HepG2 (cell line): ENCODE measurements at regions not wholly inside any gene's neighbourhood (a gene's known extent, or its start where the extent isn't known, plus 50 kb on each side); places are given as distances from the start of the nearest gene placed in this dataset.

Experiments
- ATAD3A ChIP-seq: sonication (generic); formaldehyde crosslinking; IDR thresholded peaks from 2 replicates; pipeline ENCODE4 v1.4.0; 2020; ENCODE audit warnings: missing genetic modification reagents
- ETV5 ChIP-seq: IDR thresholded peaks from 2 replicates; pipeline ENCODE4 v1.6.1; 2018; ENCODE audit warnings: missing biosample characterization, missing genetic modification reagents, inconsistent platforms, borderline replicate concordance
- FOXA3 ChIP-seq: IDR thresholded peaks from 2 replicates; pipeline ENCODE4 v1.6.1; 2016; ENCODE audit warnings: missing genetic modification reagents, missing compliant biosample characterization
- FOXP4 ChIP-seq: sonication (generic); formaldehyde crosslinking; IDR thresholded peaks from 2 replicates; pipeline ENCODE4 v1.4.0; 2020; ENCODE audit warnings: missing genetic modification reagents
- HNF4A ChIP-seq: sonication (generic); formaldehyde crosslinking; IDR thresholded peaks from 2 replicates; pipeline ENCODE4 v1.4.0; 2020; ENCODE audit warnings: missing genetic modification reagents
- NCOA2 ChIP-seq: sonication (generic); formaldehyde crosslinking; IDR thresholded peaks from 2 replicates; pipeline ENCODE4 v1.8.0; 2022; ENCODE audit warnings: inconsistent platforms
- PHF21A ChIP-seq: sonication (generic); formaldehyde crosslinking; IDR thresholded peaks from 2 replicates; pipeline ENCODE4 v1.5.0; 2020; ENCODE audit warnings: mild to moderate bottlenecking, missing genetic modification reagents
- POGZ ChIP-seq: sonication (generic); formaldehyde crosslinking; IDR thresholded peaks from 2 replicates; pipeline ENCODE4 v1.4.0; 2020; ENCODE audit warnings: mild to moderate bottlenecking, missing genetic modification reagents
- RFX1 ChIP-seq: fragments of 450-650 bp; IDR thresholded peaks from 2 replicates; pipeline ENCODE4 v1.6.1; 2017
- SALL1 ChIP-seq: sonication (generic); formaldehyde crosslinking; IDR thresholded peaks from 2 replicates; pipeline ENCODE4 v1.8.0; 2022; ENCODE audit warnings: mild to moderate bottlenecking, missing genetic modification reagents
- SOX5 ChIP-seq: IDR thresholded peaks from 2 replicates; pipeline ENCODE4 v1.6.1; 2016; ENCODE audit warnings: borderline replicate concordance
- SRY ChIP-seq: sonication (generic); formaldehyde crosslinking; IDR thresholded peaks from 2 replicates; pipeline ENCODE4 v1.8.0; 2022; ENCODE audit warnings: mild to moderate bottlenecking, missing genetic modification reagents
- THRA ChIP-seq: sonication (generic); formaldehyde crosslinking; IDR thresholded peaks from 2 replicates; pipeline ENCODE4 v1.4.0; 2020; ENCODE audit warnings: missing genetic modification reagents, borderline replicate concordance
- ZNF331 ChIP-seq: sonication (generic); formaldehyde crosslinking; IDR thresholded peaks from 2 replicates; pipeline ENCODE4 v1.4.0; 2020; ENCODE audit warnings: missing genetic modification reagents
- ZNF367 ChIP-seq: sonication (generic); formaldehyde crosslinking; IDR thresholded peaks from 2 replicates; pipeline ENCODE4 v1.4.0; 2020; ENCODE audit warnings: missing genetic modification reagents, borderline replicate concordance
- ZNF737 ChIP-seq: sonication (generic); formaldehyde crosslinking; IDR thresholded peaks from 2 replicates; pipeline ENCODE4 v1.5.0; 2020; ENCODE audit warnings: missing genetic modification reagents, mild to moderate bottlenecking, borderline replicate concordance
- TF ChIP-seq, protein P1 (sequence below), 2 experiments: sonication (generic) in 1 of 2; formaldehyde crosslinking in 1 of 2; IDR thresholded peaks; 2 replicates each; pipeline versions ENCODE4 v1.6.1 to v1.9.0; 2014 to 2022; ENCODE audit warnings: antibody characterized with exemption in 1 of 2, borderline replicate concordance in 1 of 2, inconsistent platforms in 1 of 2, low read depth in 1 of 2, missing genetic modification reagents in 1 of 2
- TF ChIP-seq, protein P2 (sequence below): IDR thresholded peaks from 2 replicates; pipeline ENCODE4 v1.4.0; 2020; ENCODE audit warnings: mild to moderate bottlenecking, missing genetic modification reagents

DNA sequence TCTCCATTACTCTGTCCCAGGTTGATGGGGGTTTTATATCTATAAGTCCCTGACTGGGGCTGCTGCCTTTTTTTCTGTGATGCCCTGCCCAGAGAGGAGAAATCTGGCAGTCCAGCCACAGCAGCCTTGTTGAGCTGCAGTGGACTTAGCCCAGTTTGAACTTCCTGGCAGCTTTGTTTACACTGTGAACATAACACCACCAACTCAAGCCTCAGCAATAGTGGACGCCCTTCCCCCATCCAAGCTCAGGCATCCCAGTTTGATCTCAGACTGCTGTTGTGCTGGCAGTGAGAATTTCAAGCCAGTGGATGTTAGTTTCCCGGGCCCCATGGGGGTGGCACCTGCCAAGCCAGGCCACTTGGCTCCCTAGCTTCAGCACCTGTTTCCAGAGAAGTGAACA, 298.5 kb upstream of the KDM5D start (continued):
- TF ChIP-seq, protein P1, sequence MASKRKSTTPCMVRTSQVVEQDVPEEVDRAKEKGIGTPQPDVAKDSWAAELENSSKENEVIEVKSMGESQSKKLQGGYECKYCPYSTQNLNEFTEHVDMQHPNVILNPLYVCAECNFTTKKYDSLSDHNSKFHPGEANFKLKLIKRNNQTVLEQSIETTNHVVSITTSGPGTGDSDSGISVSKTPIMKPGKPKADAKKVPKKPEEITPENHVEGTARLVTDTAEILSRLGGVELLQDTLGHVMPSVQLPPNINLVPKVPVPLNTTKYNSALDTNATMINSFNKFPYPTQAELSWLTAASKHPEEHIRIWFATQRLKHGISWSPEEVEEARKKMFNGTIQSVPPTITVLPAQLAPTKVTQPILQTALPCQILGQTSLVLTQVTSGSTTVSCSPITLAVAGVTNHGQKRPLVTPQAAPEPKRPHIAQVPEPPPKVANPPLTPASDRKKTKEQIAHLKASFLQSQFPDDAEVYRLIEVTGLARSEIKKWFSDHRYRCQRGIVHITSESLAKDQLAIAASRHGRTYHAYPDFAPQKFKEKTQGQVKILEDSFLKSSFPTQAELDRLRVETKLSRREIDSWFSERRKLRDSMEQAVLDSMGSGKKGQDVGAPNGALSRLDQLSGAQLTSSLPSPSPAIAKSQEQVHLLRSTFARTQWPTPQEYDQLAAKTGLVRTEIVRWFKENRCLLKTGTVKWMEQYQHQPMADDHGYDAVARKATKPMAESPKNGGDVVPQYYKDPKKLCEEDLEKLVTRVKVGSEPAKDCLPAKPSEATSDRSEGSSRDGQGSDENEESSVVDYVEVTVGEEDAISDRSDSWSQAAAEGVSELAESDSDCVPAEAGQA (IDR thresholded peaks at IDR 0.05; ENCODE audit: low read depth), result no peak
- TF ChIP-seq, protein P1 (CRISPR knock-in tag; IDR thresholded peaks at IDR 0.05; ENCODE audit: borderline replicate concordance), result no peak
- no peak for TF ChIP-seq ZNF737
- TF ChIP-seq SALL1 (CRISPR knock-in tag), result peak; percentile 39
- TF ChIP-seq SOX5 (CRISPR knock-in tag), result peak; percentile 13; the same call in 1 of the 2 replicates
- TF ChIP-seq PHF21A, result 0 out of 2 replicates have a peak, but pooled peaks have one; percentile 27
- TF ChIP-seq THRA (CRISPR knock-in tag), result peak; percentile 72; the same call in 1 of the 2 replicates
- peak; percentile 84 for TF ChIP-seq FOXA3 (CRISPR knock-in tag)
- no peak for TF ChIP-seq RFX1
- TF ChIP-seq, protein P2, sequence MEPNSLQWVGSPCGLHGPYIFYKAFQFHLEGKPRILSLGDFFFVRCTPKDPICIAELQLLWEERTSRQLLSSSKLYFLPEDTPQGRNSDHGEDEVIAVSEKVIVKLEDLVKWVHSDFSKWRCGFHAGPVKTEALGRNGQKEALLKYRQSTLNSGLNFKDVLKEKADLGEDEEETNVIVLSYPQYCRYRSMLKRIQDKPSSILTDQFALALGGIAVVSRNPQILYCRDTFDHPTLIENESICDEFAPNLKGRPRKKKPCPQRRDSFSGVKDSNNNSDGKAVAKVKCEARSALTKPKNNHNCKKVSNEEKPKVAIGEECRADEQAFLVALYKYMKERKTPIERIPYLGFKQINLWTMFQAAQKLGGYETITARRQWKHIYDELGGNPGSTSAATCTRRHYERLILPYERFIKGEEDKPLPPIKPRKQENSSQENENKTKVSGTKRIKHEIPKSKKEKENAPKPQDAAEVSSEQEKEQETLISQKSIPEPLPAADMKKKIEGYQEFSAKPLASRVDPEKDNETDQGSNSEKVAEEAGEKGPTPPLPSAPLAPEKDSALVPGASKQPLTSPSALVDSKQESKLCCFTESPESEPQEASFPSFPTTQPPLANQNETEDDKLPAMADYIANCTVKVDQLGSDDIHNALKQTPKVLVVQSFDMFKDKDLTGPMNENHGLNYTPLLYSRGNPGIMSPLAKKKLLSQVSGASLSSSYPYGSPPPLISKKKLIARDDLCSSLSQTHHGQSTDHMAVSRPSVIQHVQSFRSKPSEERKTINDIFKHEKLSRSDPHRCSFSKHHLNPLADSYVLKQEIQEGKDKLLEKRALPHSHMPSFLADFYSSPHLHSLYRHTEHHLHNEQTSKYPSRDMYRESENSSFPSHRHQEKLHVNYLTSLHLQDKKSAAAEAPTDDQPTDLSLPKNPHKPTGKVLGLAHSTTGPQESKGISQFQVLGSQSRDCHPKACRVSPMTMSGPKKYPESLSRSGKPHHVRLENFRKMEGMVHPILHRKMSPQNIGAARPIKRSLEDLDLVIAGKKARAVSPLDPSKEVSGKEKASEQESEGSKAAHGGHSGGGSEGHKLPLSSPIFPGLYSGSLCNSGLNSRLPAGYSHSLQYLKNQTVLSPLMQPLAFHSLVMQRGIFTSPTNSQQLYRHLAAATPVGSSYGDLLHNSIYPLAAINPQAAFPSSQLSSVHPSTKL (CRISPR knock-in tag), result peak; percentile 49
- peak; percentile 48 for TF ChIP-seq POGZ
- TF ChIP-seq NCOA2 (CRISPR knock-in tag), result 0 out of 2 replicates have a peak, but pooled peaks have one; percentile 13
- peak; percentile 20; the same call in 1 of the 2 replicates for TF ChIP-seq ZNF331
- TF ChIP-seq ZNF367 (CRISPR knock-in tag), result no peak
- TF ChIP-seq ETV5 (CRISPR knock-in tag), result peak; percentile 56; the same call in 1 of the 2 replicates
- peak; percentile 74 for TF ChIP-seq HNF4A (CRISPR knock-in tag)
- no peak for TF ChIP-seq ATAD3A
- no peak for TF ChIP-seq SRY (CRISPR knock-in tag)
- TF ChIP-seq FOXP4 (CRISPR knock-in tag), result 0 out of 2 replicates have a peak, but pooled peaks have one; percentile 42
